HL-60 (cell line): ENCODE measurements at regions not wholly inside any gene's neighbourhood (a gene's known extent, or its start where the extent isn't known, plus 50 kb on each side); places are given as distances from the start of the nearest gene placed in this dataset.

Experiments used
- CTCF ChIP-seq: IDR thresholded peaks from one replicate; pipeline ENCODE4 v1.5.1; 2011; ENCODE audit warnings: low read length, control low read depth, inconsistent platforms; ENCODE audit not compliant: insufficient read depth
- REST ChIP-seq: IDR thresholded peaks from 2 replicates; pipeline ENCODE4 v1.6.1; 2012; ENCODE audit warnings: low read depth; ENCODE audit not compliant: insufficient replicate concordance

GRCh38 chr3:21059404-21059803 lies 691.6 kb downstream of the ZNF385D start:
- TF ChIP-seq REST (no peak), CTCF (no peak)
